Stomach (tissue), 4 donors: ENCODE measurements at regions not wholly inside any gene's neighbourhood (a gene's known extent, or its start where the extent isn't known, plus 50 kb on each side); places are given as distances from the start of the nearest gene placed in this dataset.

ENCODE experiments used
- EP300 ChIP-seq: sonication (generic); formaldehyde crosslinking; IDR thresholded peaks from one replicate; pipeline ENCODE4 v1.6.1; 2017; ENCODE audit warnings: antibody characterized with exemption
- POLR2A ChIP-seq, 4 donors: fragments of 450-650 bp; IDR thresholded peaks; one replicate each; pipeline ENCODE4 v1.6.1; 2016; ENCODE audit warnings: antibody characterized with exemption in 4 of 4, control low read depth in 2 of 4, mild to moderate bottlenecking in 1 of 4, moderate library complexity in 1 of 4
- POLR2AphosphoS5 ChIP-seq, 3 donors: sonication (generic); formaldehyde crosslinking; IDR thresholded peaks; one replicate each; pipeline ENCODE4 v1.6.1; 2016; ENCODE audit warnings: antibody characterized with exemption in 3 of 3
- TF ChIP-seq, protein P1 (sequence below), 7 experiments: fragments of 450-650 bp in 4 of 7; fragments of 200-600 bp in 3 of 7; sonication (generic) in 3 of 7; IDR thresholded peaks; one replicate each; pipeline ENCODE4 v1.5.1; 2016 to 2019; ENCODE audit warnings: antibody characterized with exemption in 7 of 7, control low read depth in 2 of 7, mild to moderate bottlenecking in 1 of 7

DNA sequence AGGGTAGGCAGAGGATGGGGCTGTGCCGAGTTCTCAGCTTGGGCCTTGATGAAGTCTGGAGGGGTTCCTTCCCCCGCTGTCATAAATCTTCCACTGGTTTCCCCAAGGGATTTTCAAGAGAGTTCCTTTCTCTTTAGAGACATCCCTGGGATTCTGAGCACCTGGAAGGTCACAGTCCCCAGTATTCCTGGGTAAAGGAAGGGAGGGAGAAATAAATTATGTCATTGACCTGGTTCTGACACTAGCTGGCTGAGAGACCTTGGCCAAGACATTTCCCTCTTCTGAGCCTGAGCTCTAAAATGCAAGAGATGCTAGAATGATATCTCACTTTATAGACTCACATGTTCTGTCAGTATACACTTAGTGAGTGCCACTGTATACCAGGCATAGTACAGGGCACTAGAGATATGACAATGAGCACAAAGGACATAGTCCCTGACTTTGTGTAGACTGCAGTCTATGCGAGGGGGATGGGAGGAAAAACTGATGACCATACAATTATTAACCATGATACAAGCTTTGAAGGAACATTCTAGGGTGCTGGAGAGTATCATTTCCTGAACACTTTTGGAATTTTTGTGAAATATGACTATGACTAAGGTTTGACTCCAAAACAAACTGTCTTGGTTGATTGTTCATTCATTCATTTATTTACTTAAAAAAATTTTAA is 165.8 kb upstream of the JUN start:
- TF ChIP-seq POLR2A (IDR thresholded peaks at IDR 0.05) (no peak), POLR2AphosphoS5 (IDR thresholded peaks at IDR 0.05) (no peak), EP300 (no peak)
- TF ChIP-seq, protein P1, sequence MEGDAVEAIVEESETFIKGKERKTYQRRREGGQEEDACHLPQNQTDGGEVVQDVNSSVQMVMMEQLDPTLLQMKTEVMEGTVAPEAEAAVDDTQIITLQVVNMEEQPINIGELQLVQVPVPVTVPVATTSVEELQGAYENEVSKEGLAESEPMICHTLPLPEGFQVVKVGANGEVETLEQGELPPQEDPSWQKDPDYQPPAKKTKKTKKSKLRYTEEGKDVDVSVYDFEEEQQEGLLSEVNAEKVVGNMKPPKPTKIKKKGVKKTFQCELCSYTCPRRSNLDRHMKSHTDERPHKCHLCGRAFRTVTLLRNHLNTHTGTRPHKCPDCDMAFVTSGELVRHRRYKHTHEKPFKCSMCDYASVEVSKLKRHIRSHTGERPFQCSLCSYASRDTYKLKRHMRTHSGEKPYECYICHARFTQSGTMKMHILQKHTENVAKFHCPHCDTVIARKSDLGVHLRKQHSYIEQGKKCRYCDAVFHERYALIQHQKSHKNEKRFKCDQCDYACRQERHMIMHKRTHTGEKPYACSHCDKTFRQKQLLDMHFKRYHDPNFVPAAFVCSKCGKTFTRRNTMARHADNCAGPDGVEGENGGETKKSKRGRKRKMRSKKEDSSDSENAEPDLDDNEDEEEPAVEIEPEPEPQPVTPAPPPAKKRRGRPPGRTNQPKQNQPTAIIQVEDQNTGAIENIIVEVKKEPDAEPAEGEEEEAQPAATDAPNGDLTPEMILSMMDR (IDR thresholded peaks at IDR 0.05) = no peak
